ENCODE measurements at regions not wholly inside any gene's neighbourhood (a gene's known extent, or its start where the extent isn't known, plus 50 kb on each side); places are given as distances from the start of the nearest gene placed in this dataset.
"Not testable (repeated sequence)": the region's sequence is repeated elsewhere in the genome, so short reads cannot be mapped to it uniquely, and the experiment has no call there.

GRCh38 chr20:12129532-12129931 is 211.8 kb downstream of the BTBD3 start:
- DNase-seq; H3K27me3 ChIP-seq (ENCODE audit: control insufficient read depth in 2 of 2, insufficient read depth in 2 of 2, low read length in 2 of 2); intact Hi-C loops (cut with micrococcal nuclease); H3K36me3 ChIP-seq (replicated peaks in 1 of 2; ENCODE audit: control insufficient read depth in 1 of 2, insufficient read depth in 2 of 2, low read length in 2 of 2); H3K9me3 ChIP-seq (replicated peaks in 1 of 2; ENCODE audit: control insufficient read depth in 1 of 2, insufficient read depth in 1 of 2, low read length in 2 of 2); H3K9ac ChIP-seq (ENCODE audit: insufficient read depth, low read length, poor library complexity, severe bottlenecking); H2AFZ ChIP-seq (ENCODE audit: insufficient read depth, low read depth, low read length, poor library complexity, severe bottlenecking); H3K27ac ChIP-seq (ENCODE audit: low read depth in 1 of 2, low read length in 2 of 2); H3K36me3 Mint-ChIP-seq; H4K20me1 ChIP-seq (ENCODE audit: insufficient read depth, low read length); H3K4me3 Mint-ChIP-seq; H3K4me2 ChIP-seq (replicated peaks; ENCODE audit: extremely low read depth, low read length, poor library complexity, severe bottlenecking); H3K4me3 ChIP-seq (replicated peaks in 1 of 3; ENCODE audit: low read depth in 2 of 3, low read length in 3 of 3); H3K79me2 ChIP-seq (ENCODE audit: insufficient read depth, low read length); H3K4me1 Mint-ChIP-seq; H3K27ac Mint-ChIP-seq; H3K27me3 Mint-ChIP-seq (ENCODE audit: low read depth in 3 of 3); H3K4me1 ChIP-seq (ENCODE audit: control insufficient read depth in 1 of 2, insufficient read depth in 2 of 2, low read length in 2 of 2): not testable (repeated sequence)
- peaks cover 0 to 17% (median 8%) of the 10 kb centered on the region in 7 donors for H3K9me3 Mint-ChIP-seq
- 94% methylated on average over 8 of the region's 10 CpGs for WGBS (ENCODE audit: insufficient coverage)

- TF ChIP-seq CTCF (IDR thresholded peaks at IDR 0.05), result no peak
- Histone ChIP-seq H3K4me2 (replicated peaks; ENCODE audit: extremely low read depth, low read length, poor library complexity, severe bottlenecking) (no peak overlapping the region), H3K27ac (ENCODE audit: low read depth in 1 of 2, low read length in 2 of 2) (no peak overlapping the region), H3K4me1 (ENCODE audit: control insufficient read depth in 1 of 2, insufficient read depth in 2 of 2, low read length in 2 of 2) (no peaks in the 10 kb centered on the region), H3K9ac (ENCODE audit: insufficient read depth, low read length, poor library complexity, severe bottlenecking) (no peak overlapping the region), H2AFZ (ENCODE audit: insufficient read depth, low read depth, low read length, poor library complexity, severe bottlenecking) (no peak overlapping the region), H3K79me2 (ENCODE audit: insufficient read depth, low read length) (no peaks in the 10 kb centered on the region), H3K4me3 (replicated peaks in 1 of 3; ENCODE audit: low read depth in 2 of 3, low read length in 3 of 3) (no peak overlapping the region), H4K20me1 (ENCODE audit: insufficient read depth, low read length) (no peaks in the 10 kb centered on the region), H3K27me3 (ENCODE audit: control insufficient read depth in 2 of 2, insufficient read depth in 2 of 2, low read length in 2 of 2) (no peaks in the 10 kb centered on the region), H3K36me3 (replicated peaks in 1 of 2; ENCODE audit: control insufficient read depth in 1 of 2, insufficient read depth in 2 of 2, low read length in 2 of 2) (no peaks in the 10 kb centered on the region), H3K9me3 (replicated peaks in 1 of 2; ENCODE audit: control insufficient read depth in 1 of 2, insufficient read depth in 1 of 2, low read length in 2 of 2) (no peaks in the 10 kb centered on the region)
- Mint-ChIP-seq H3K36me3 (no peaks in the 10 kb centered on the region), H3K27ac (no peak overlapping the region), H3K27me3 (ENCODE audit: low read depth in 3 of 3) (no peaks in the 10 kb centered on the region), H3K4me3 (no peak overlapping the region), H3K9me3 (peaks cover 0 to 17% (median 7%) of the 10 kb centered on the region in 7 donors), H3K4me1 (no peaks in the 10 kb centered on the region)
- no CpG with 5 or more reads among the region's 1 CpG for WGBS (ENCODE audit: insufficient coverage)
- intact Hi-C loops (cut with micrococcal nuclease), result no loop called here
- no peak for DNase-seq
These were observed 213.1 kb downstream of the BTBD3 start for GRCh38 chr20:12130781-12131180.

Measured in CD14-positive monocyte (primary cell).